HG03064 (cell line): ENCODE measurements at regions not wholly inside any gene's neighbourhood (a gene's known extent, or its start where the extent isn't known, plus 50 kb on each side); places are given as distances from the start of the nearest gene placed in this dataset.
"Not testable (repeated sequence)": the region's sequence is repeated elsewhere in the genome, so short reads cannot be mapped to it uniquely, and the experiment has no call there.

ENCODE experiments used
- ATAC-seq: cut with Tn5 transposase; IDR thresholded peaks from one replicate; pipeline ENCODE4 v1.9.1; 2021; ENCODE audit warnings: low read depth; ENCODE audit not compliant: unreplicated experiment

- ATAC-seq, result no peak
Measured at GRCh38 chr3:124132813-124133212, 140.9 kb upstream of the ROPN1 start.

GRCh38 chr3:124133366-124133940, 141.5 kb upstream of the ROPN1 start:
- ATAC-seq, result no peak

- no peak for ATAC-seq
Measured at GRCh38 chr3:124137216-124137615, 145.3 kb upstream of the ROPN1 start.

GRCh38 chr3:124138148-124138547, 146.2 kb upstream of the ROPN1 start:
- no peak for ATAC-seq

GRCh38 chr3:124140746-124141145, 148.8 kb upstream of the ROPN1 start:
- no peak for ATAC-seq

GRCh38 chr3:124142389-124142970, 150.6 kb upstream of the ROPN1 start:
- ATAC-seq, result no peak

- no peak for ATAC-seq
Measured at GRCh38 chr3:124143047-124143446, 151.1 kb upstream of the ROPN1 start.

- ATAC-seq, result no peak
Measured at GRCh38 chr3:124144035-124144814, 152.3 kb upstream of the ROPN1 start.

- ATAC-seq, result no peak
Measured at GRCh38 chr3:124147429-124147828, 155.5 kb upstream of the ROPN1 start.

- no peak for ATAC-seq
Measured at GRCh38 chr3:124147946-124148345, 156.0 kb upstream of the ROPN1 start.

GRCh38 chr3:124149081-124149480, 157.2 kb upstream of the ROPN1 start:
- no peak for ATAC-seq

GRCh38 chr3:124149771-124150170, 157.8 kb upstream of the ROPN1 start:
- ATAC-seq, result no peak

- not testable (repeated sequence) for ATAC-seq
Measured at GRCh38 chr3:124152891-124153290, 161.0 kb upstream of the ROPN1 start.

GRCh38 chr3:124156866-124157712, 165.2 kb upstream of the ROPN1 start:
- ATAC-seq, result no peak

- ATAC-seq, result no peak
Measured at GRCh38 chr3:124157748-124158147, 165.8 kb upstream of the ROPN1 start.

- no peak for ATAC-seq
Measured at GRCh38 chr3:124158168-124158881, 166.4 kb upstream of the ROPN1 start.

GRCh38 chr3:124161448-124161847, 169.5 kb upstream of the ROPN1 start:
- ATAC-seq, result no peak

- ATAC-seq, result no peak
Measured at GRCh38 chr3:124163689-124164088, 171.8 kb upstream of the ROPN1 start.

- no peak for ATAC-seq
Measured at GRCh38 chr3:124168271-124168670, 176.3 kb upstream of the ROPN1 start.

GRCh38 chr3:124172283-124172682, 180.4 kb upstream of the ROPN1 start:
- no peak for ATAC-seq
